NCI-H1694 treated with DMSO at 0.1 percent for 48 hours (cell line): ENCODE measurements at regions not wholly inside any gene's neighbourhood (a gene's known extent, or its start where the extent isn't known, plus 50 kb on each side); places are given as distances from the start of the nearest gene placed in this dataset.

Experiments
- DNase-seq: peaks from one replicate; lab custom pipeline; 2025; lab: John Stamatoyannopoulos, UW

GRCh38 chr21:34192646-34193285 is 119.4 kb downstream of the MRPS6 start:
- no peak for DNase-seq

GRCh38 chr21:34195335-34195734 is 122.0 kb downstream of the MRPS6 start:
- DNase-seq = no peak

GRCh38 chr21:34196996-34197395 is 123.6 kb downstream of the MRPS6 start:
- DNase-seq = no peak

- DNase-seq = no peak
Observed at GRCh38 chr21:34197561-34197960, 124.2 kb downstream of the MRPS6 start.

GRCh38 chr21:34198231-34199120 is 125.1 kb downstream of the MRPS6 start:
- DNase-seq = no peak

GRCh38 chr21:34199121-34199910 is 125.9 kb downstream of the MRPS6 start:
- no peak for DNase-seq

GRCh38 chr21:34200288-34200905 is 127.0 kb downstream of the MRPS6 start:
- peak; percentile 10 for DNase-seq

- no peak for DNase-seq
Observed at GRCh38 chr21:34201001-34201400, 127.6 kb downstream of the MRPS6 start.

- no peak for DNase-seq
Observed at GRCh38 chr21:34201481-34201858, 128.1 kb downstream of the MRPS6 start.

GRCh38 chr21:34202553-34203372 is 129.4 kb downstream of the MRPS6 start:
- DNase-seq = no peak

- peak; percentile 53 for DNase-seq
Observed at GRCh38 chr21:34203851-34204420, 130.6 kb downstream of the MRPS6 start.

GRCh38 chr21:34204481-34205439 is 131.4 kb downstream of the MRPS6 start:
- peak; percentile 76 for DNase-seq

- peak; percentile 97 for DNase-seq
Observed at GRCh38 chr21:34205811-34206571, 132.6 kb downstream of the MRPS6 start.

GRCh38 chr21:34213959-34214358 is 140.6 kb downstream of the MRPS6 start:
- no peak for DNase-seq

- DNase-seq = no peak
Observed at GRCh38 chr21:34215501-34215900, 142.1 kb downstream of the MRPS6 start.

- no peak for DNase-seq
Observed at GRCh38 chr21:34215911-34216717, 142.7 kb downstream of the MRPS6 start.

- DNase-seq = no peak
Observed at GRCh38 chr21:34216718-34217032, 143.3 kb downstream of the MRPS6 start.

- DNase-seq = no peak
Observed at GRCh38 chr21:34217263-34217662, 143.9 kb downstream of the MRPS6 start.
